ENCODE measurements at regions not wholly inside any gene's neighbourhood (a gene's known extent, or its start where the extent isn't known, plus 50 kb on each side); places are given as distances from the start of the nearest gene placed in this dataset.

DNA sequence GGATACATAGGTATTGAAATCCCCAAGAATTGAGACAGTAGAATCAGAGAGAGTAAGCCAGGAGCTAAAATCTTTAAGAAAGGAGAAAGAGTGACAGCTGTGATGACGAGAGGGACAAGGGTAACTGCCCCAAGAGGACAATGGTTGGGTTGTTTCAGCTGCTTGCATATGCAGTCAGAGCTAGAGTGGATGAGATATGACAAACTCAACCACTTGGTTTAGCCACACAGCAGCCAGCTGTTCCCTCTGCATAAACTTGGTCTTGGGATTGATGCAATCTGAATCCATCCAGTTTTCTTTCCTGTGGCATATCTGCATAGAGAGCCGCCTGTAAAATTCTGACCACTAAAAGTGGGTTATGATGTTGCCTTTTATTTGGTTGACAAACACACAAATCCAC is 100.7 kb downstream of the ZNF622 start:
- 91% methylated on average over 2 of the region's 2 CpGs; no CpG with 5 or more reads in 1 of the 2 experiments for WGBS, 2 experiments (ENCODE audit: extremely low coverage in 1 of 2, insufficient coverage in 1 of 2, insufficient read length in 1 of 2, insufficient replicate concordance in 2 of 2, low coverage in 1 of 2, low lambda C conversion rate in 2 of 2, missing lambda C conversion rate in 1 of 2)
- TF ChIP-seq ATF2 (IDR thresholded peaks at IDR 0.05; ENCODE audit: low read length) (no peak), SIN3A (conservative IDR thresholded peaks at IDR 0.05 in 1 of 2, IDR thresholded peaks at IDR 0.05 in 1 of 2; ENCODE audit: low read depth in 1 of 2, low read length in 2 of 2) (no peak), HDAC6 (IDR thresholded peaks at IDR 0.05; ENCODE audit: low read depth, low read length) (no peak), MAFK (IDR thresholded peaks at IDR 0.05; ENCODE audit: low read depth, low read length) (no peak), TEAD4 (IDR thresholded peaks at IDR 0.05; ENCODE audit: low read depth, low read length) (no peak), RFX5 (IDR thresholded peaks at IDR 0.05; ENCODE audit: borderline replicate concordance, low read depth, low read length) (no peak), TAF1 (IDR thresholded peaks at IDR 0.05; ENCODE audit: low read depth, low read length) (no peak), EZH2 (IDR thresholded peaks at IDR 0.05; ENCODE audit: low read depth, low read length, severe bottlenecking) (no peak), SAP30 (IDR thresholded peaks at IDR 0.05; ENCODE audit: insufficient read depth, insufficient replicate concordance, low read length) (no peak), GTF2F1 (IDR thresholded peaks at IDR 0.05; ENCODE audit: borderline replicate concordance, low read depth, low read length) (no peak), CHD1 (IDR thresholded peaks at IDR 0.05; ENCODE audit: low read depth, low read length) (no peak)
- TF ChIP-seq, protein P1, sequence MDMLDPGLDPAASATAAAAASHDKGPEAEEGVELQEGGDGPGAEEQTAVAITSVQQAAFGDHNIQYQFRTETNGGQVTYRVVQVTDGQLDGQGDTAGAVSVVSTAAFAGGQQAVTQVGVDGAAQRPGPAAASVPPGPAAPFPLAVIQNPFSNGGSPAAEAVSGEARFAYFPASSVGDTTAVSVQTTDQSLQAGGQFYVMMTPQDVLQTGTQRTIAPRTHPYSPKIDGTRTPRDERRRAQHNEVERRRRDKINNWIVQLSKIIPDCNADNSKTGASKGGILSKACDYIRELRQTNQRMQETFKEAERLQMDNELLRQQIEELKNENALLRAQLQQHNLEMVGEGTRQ (IDR thresholded peaks at IDR 0.05; ENCODE audit: low read length) = no peak

More for the DNA sequence above, 100.7 kb downstream of the ZNF622 start:
- H3K79me2 ChIP-seq (ENCODE audit: control insufficient read depth in 1 of 2, insufficient read depth in 2 of 2, low read length in 2 of 2) = no peaks in the 10 kb centered on the region
- FAIRE-seq = no peak
- H3K4me2 ChIP-seq (ENCODE audit: insufficient read depth in 1 of 2, low read depth in 2 of 2, low read length in 2 of 2) = no peak overlapping the region
- no peaks in the 10 kb centered on the region for H4K20me1 ChIP-seq (replicated peaks in 1 of 2; ENCODE audit: control insufficient read depth in 1 of 2, insufficient read depth in 2 of 2, low read length in 2 of 2)
- no peak overlapping the region for H4K91ac ChIP-seq (replicated peaks; ENCODE audit: insufficient read length, low read length)
- no peak overlapping the region for H3K27ac ChIP-seq (ENCODE audit: low read depth, low read length)
- H3K4me3 ChIP-seq (ENCODE audit: extremely low read depth in 1 of 4, insufficient read depth in 2 of 4, low read depth in 3 of 4, low read length in 4 of 4) = no peak overlapping the region
- CTCF ChIA-PET (ENCODE audit: partially characterized antibody) = interaction anchor here (0.7 to 1.0 kb wide), 3 partner anchors 10 to 143 kb away, joined by 3 to 4 read pairs (median 4); no protein-coding TSS in a partner anchor
- no peak overlapping the region for H2BK15ac ChIP-seq (ENCODE audit: low read length)
- no peaks in the 10 kb centered on the region for H3K36me3 ChIP-seq (ENCODE audit: control insufficient read depth in 2 of 4, insufficient read depth in 4 of 4, low read length in 3 of 4)
- no peak overlapping the region for H2BK5ac ChIP-seq (ENCODE audit: low read depth, low read length)
- H4K5ac ChIP-seq (ENCODE audit: insufficient read length, low read depth, low read length) = no peak overlapping the region
- no peak overlapping the region; the same call in 1 of the 2 replicates for H2AFZ ChIP-seq (ENCODE audit: low read length)
- H3K23me2 ChIP-seq (ENCODE audit: low read depth, low read length) = no peaks in the 10 kb centered on the region
- no peak overlapping the region for H2BK120ac ChIP-seq (replicated peaks; ENCODE audit: low read depth, low read length)
- H2BK12ac ChIP-seq (ENCODE audit: low read depth, low read length) = no peak overlapping the region
- H3K56ac ChIP-seq (replicated peaks; ENCODE audit: insufficient read length, low read depth, low read length) = no peak overlapping the region
- H3K4ac ChIP-seq (replicated peaks; ENCODE audit: insufficient read length, low read depth, low read length) = no peak overlapping the region
- no peak overlapping the region for H3K14ac ChIP-seq (ENCODE audit: insufficient read length)
- no peak for DNase-seq (ENCODE audit: low read depth in 1 of 2, low spot score in 2 of 2)
- no peaks in the 10 kb centered on the region for H3K9me3 ChIP-seq (ENCODE audit: insufficient read depth in 2 of 2, low read depth in 1 of 2, low read length in 1 of 2)
- POLR2A ChIA-PET (ENCODE audit: partially characterized antibody) = no interaction called here
- no peaks in the 10 kb centered on the region for H3K4me1 ChIP-seq (replicated peaks in 1 of 4; ENCODE audit: control insufficient read depth in 3 of 4, insufficient read depth in 4 of 4, low read length in 3 of 4)
- no peak overlapping the region for H2BK20ac ChIP-seq (ENCODE audit: low read length)
- H2AK5ac ChIP-seq (ENCODE audit: low read depth, low read length) = no peak overlapping the region
- H3K9ac ChIP-seq (replicated peaks in 1 of 4; ENCODE audit: extremely low read depth in 1 of 4, low read depth in 3 of 4, low read length in 3 of 4) = no peak overlapping the region
- no peaks in the 10 kb centered on the region for H3K27me3 ChIP-seq (replicated peaks in 1 of 4; ENCODE audit: control insufficient read depth in 3 of 4, extremely low read depth in 1 of 4, insufficient read depth in 3 of 4, low read length in 3 of 4)
- no peaks in the 10 kb centered on the region for H3K79me1 ChIP-seq (ENCODE audit: low read depth, low read length)
- no peak overlapping the region for H3K18ac ChIP-seq (ENCODE audit: extremely low read depth, low read length)
- no peak overlapping the region for H3K23ac ChIP-seq (ENCODE audit: insufficient read length)
- no peak overlapping the region for H4K8ac ChIP-seq (ENCODE audit: extremely low read depth, insufficient read depth, low read length)
